ENCODE measurements at regions not wholly inside any gene's neighbourhood (a gene's known extent, or its start where the extent isn't known, plus 50 kb on each side); places are given as distances from the start of the nearest gene placed in this dataset.

DNA sequence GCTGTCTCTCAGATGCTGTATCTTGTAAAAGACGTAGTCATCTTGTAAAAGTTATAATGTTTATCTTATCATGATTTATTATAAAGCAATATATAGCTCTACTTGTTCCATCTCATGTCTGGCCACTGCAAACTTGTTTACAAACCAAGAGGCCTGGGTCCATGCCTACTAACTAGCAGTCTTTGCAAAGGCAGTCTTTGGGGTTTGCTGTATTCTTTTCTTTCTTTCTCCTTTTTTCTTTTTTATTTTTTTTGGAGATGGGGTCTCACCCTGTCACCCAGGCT, 272.6 kb downstream of the GATA3 start:
- TF ChIP-seq EZH2 (IDR thresholded peaks at IDR 0.05; ENCODE audit: insufficient read depth, poor library complexity, severe bottlenecking) (no peak), EZH2phosphoT487 (IDR thresholded peaks at IDR 0.05; ENCODE audit: insufficient read depth, low read depth) (no peak)
